ENCODE measurements at regions not wholly inside any gene's neighbourhood (a gene's known extent, or its start where the extent isn't known, plus 50 kb on each side); places are given as distances from the start of the nearest gene placed in this dataset.

- no peak for DNase-seq (ENCODE audit: low spot score)
- no peaks in the 10 kb centered on the region for H3K27me3 ChIP-seq (replicated peaks; ENCODE audit: insufficient read depth, low read depth, low read length, poor library complexity)
- TF ChIP-seq CTCF (conservative IDR thresholded peaks at IDR 0.05; ENCODE audit: low read depth, low read length): no peak
- no peaks in the 10 kb centered on the region for H3K36me3 ChIP-seq (ENCODE audit: insufficient read depth, low read length, poor library complexity, severe bottlenecking)
- intact Hi-C loops (cut with micrococcal nuclease; ENCODE audit: unreplicated experiment): no loop called here
- H3K9me3 ChIP-seq (ENCODE audit: low read depth, low read length, poor library complexity, severe bottlenecking): no peaks in the 10 kb centered on the region
- no peak overlapping the region for H3K27ac ChIP-seq (ENCODE audit: low read depth, low read length, poor library complexity, severe bottlenecking)
- no TSS peak for BruUV-seq (replicated peaks)
- H3K4me1 ChIP-seq (ENCODE audit: insufficient read depth, low read length, poor library complexity, severe bottlenecking): no peaks in the 10 kb centered on the region
- POLR2A ChIA-PET (ENCODE audit: low non-redundant PET): no interaction called here
- H3K4me3 ChIP-seq (ENCODE audit: low read depth, low read length, poor library complexity, severe bottlenecking): no peak overlapping the region
- CTCF ChIA-PET: no interaction called here
These were observed 274.5 kb downstream of the GADD45G start for GRCh38 chr9:89879276-89879675.

GRCh38 chr9:89879701-89880100 is 274.9 kb downstream of the GADD45G start:
- TF ChIP-seq EZH2 (IDR thresholded peaks at IDR 0.05; ENCODE audit: borderline replicate concordance, low read depth, low read length, poor library complexity, severe bottlenecking) (no peak), CTCF (conservative IDR thresholded peaks at IDR 0.05; ENCODE audit: low read depth, low read length) (no peak)
- ChIA-PET POLR2A (ENCODE audit: low non-redundant PET) (no interaction called here), CTCF (no interaction called here)
- no peak overlapping the region for H3K27ac ChIP-seq (ENCODE audit: low read depth, low read length, poor library complexity, severe bottlenecking)
- no peaks in the 10 kb centered on the region for H3K4me1 ChIP-seq (ENCODE audit: insufficient read depth, low read length, poor library complexity, severe bottlenecking)
- BruUV-seq (replicated peaks): no TSS peak
- DNase-seq (ENCODE audit: low spot score): no peak
- intact Hi-C loops (cut with micrococcal nuclease; ENCODE audit: unreplicated experiment): no loop called here
- H3K36me3 ChIP-seq (ENCODE audit: insufficient read depth, low read length, poor library complexity, severe bottlenecking): no peaks in the 10 kb centered on the region
- no peaks in the 10 kb centered on the region for H3K27me3 ChIP-seq (replicated peaks; ENCODE audit: insufficient read depth, low read depth, low read length, poor library complexity)
- H3K4me3 ChIP-seq (ENCODE audit: low read depth, low read length, poor library complexity, severe bottlenecking): no peak overlapping the region
- H3K9me3 ChIP-seq (ENCODE audit: low read depth, low read length, poor library complexity, severe bottlenecking): no peaks in the 10 kb centered on the region

- Histone ChIP-seq H3K27ac (ENCODE audit: low read depth, low read length, poor library complexity, severe bottlenecking) (no peak overlapping the region), H3K9me3 (ENCODE audit: low read depth, low read length, poor library complexity, severe bottlenecking) (no peaks in the 10 kb centered on the region), H3K4me1 (ENCODE audit: insufficient read depth, low read length, poor library complexity, severe bottlenecking) (no peaks in the 10 kb centered on the region), H3K27me3 (replicated peaks; ENCODE audit: insufficient read depth, low read depth, low read length, poor library complexity) (no peaks in the 10 kb centered on the region), H3K4me3 (ENCODE audit: low read depth, low read length, poor library complexity, severe bottlenecking) (no peak overlapping the region), H3K36me3 (ENCODE audit: insufficient read depth, low read length, poor library complexity, severe bottlenecking) (no peaks in the 10 kb centered on the region)
- DNase-seq (ENCODE audit: low spot score): no peak
- POLR2A ChIA-PET (ENCODE audit: low non-redundant PET): no interaction called here
- TF ChIP-seq CTCF (conservative IDR thresholded peaks at IDR 0.05; ENCODE audit: low read depth, low read length): no peak
- no peak for TF ChIP-seq EZH2 (IDR thresholded peaks at IDR 0.05; ENCODE audit: borderline replicate concordance, low read depth, low read length, poor library complexity, severe bottlenecking)
- CTCF ChIA-PET: no interaction called here
- intact Hi-C loops (cut with micrococcal nuclease; ENCODE audit: unreplicated experiment): no loop called here
- BruUV-seq (replicated peaks): no TSS peak
These were observed 275.3 kb downstream of the GADD45G start for GRCh38 chr9:89880161-89880560.
